Stomach (tissue), 4 donors: ENCODE measurements at regions not wholly inside any gene's neighbourhood (a gene's known extent, or its start where the extent isn't known, plus 50 kb on each side); places are given as distances from the start of the nearest gene placed in this dataset.

ENCODE experiments used
- EP300 ChIP-seq: sonication (generic); formaldehyde crosslinking; IDR thresholded peaks from one replicate; pipeline ENCODE4 v1.6.1; 2017; ENCODE audit warnings: antibody characterized with exemption
- POLR2A ChIP-seq, 4 donors: fragments of 450-650 bp; IDR thresholded peaks; one replicate each; pipeline ENCODE4 v1.6.1; 2016; ENCODE audit warnings: antibody characterized with exemption in 4 of 4, control low read depth in 2 of 4, mild to moderate bottlenecking in 1 of 4, moderate library complexity in 1 of 4
- POLR2AphosphoS5 ChIP-seq, 3 donors: sonication (generic); formaldehyde crosslinking; IDR thresholded peaks; one replicate each; pipeline ENCODE4 v1.6.1; 2016; ENCODE audit warnings: antibody characterized with exemption in 3 of 3
- TF ChIP-seq, protein P1 (sequence below), 7 experiments: fragments of 450-650 bp in 4 of 7; fragments of 200-600 bp in 3 of 7; sonication (generic) in 3 of 7; IDR thresholded peaks; one replicate each; pipeline ENCODE4 v1.5.1; 2016 to 2019; ENCODE audit warnings: antibody characterized with exemption in 7 of 7, control low read depth in 2 of 7, mild to moderate bottlenecking in 1 of 7

DNA sequence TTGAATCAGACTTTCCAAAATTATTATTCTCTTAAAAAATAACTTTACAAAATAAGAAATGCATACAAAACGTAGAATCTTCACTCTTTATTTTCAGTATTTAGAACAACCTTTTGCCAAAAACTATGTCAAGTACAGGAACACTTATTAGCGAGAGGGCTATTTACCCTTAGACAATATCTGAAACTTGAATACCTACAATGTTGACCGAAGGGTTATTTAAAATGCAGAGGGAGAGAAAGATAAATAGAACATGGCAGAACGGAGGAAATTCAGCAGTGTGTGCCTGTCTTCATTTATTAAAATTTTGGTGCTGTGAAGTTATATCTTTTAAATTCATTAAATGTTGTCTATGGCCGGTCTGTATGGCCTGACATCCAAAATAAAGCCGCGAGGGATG, 198.8 kb downstream of the EFNB2 start:
- TF ChIP-seq, protein P1, sequence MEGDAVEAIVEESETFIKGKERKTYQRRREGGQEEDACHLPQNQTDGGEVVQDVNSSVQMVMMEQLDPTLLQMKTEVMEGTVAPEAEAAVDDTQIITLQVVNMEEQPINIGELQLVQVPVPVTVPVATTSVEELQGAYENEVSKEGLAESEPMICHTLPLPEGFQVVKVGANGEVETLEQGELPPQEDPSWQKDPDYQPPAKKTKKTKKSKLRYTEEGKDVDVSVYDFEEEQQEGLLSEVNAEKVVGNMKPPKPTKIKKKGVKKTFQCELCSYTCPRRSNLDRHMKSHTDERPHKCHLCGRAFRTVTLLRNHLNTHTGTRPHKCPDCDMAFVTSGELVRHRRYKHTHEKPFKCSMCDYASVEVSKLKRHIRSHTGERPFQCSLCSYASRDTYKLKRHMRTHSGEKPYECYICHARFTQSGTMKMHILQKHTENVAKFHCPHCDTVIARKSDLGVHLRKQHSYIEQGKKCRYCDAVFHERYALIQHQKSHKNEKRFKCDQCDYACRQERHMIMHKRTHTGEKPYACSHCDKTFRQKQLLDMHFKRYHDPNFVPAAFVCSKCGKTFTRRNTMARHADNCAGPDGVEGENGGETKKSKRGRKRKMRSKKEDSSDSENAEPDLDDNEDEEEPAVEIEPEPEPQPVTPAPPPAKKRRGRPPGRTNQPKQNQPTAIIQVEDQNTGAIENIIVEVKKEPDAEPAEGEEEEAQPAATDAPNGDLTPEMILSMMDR (IDR thresholded peaks at IDR 0.05), result no peak
- TF ChIP-seq POLR2A (IDR thresholded peaks at IDR 0.05) (no peak), POLR2AphosphoS5 (IDR thresholded peaks at IDR 0.05) (no peak), EP300 (no peak)
